ENCODE measurements at regions not wholly inside any gene's neighbourhood (a gene's known extent, or its start where the extent isn't known, plus 50 kb on each side); places are given as distances from the start of the nearest gene placed in this dataset.

DNA sequence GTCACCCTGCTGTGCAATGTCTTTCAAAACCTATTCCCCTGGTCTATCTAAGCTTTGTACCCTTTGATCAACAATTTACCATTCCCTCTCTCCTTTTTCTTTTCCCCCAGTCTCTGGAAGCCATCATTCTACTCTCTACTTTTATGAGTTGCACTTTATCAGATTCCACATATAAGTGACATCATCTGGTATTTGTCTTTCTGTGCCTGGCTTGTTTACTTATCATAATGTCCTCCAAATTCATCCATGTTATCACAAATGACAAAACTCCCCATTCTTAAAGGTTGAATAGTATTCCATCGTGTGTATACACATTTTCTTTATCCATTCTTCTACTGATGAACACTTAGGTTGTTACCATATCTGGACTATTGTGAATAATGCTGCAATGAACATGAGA, 344.2 kb upstream of the CCNH start:
- TF ChIP-seq CTCF (IDR thresholded peaks at IDR 0.05) (no peak), POLR2AphosphoS5 (IDR thresholded peaks at IDR 0.05; ENCODE audit: low read depth, low read length) (no peak)

All from Panc1 (cell line).